NCI-H748 treated with DMSO at 0.1 percent for 48 hours (cell line): ENCODE measurements at regions not wholly inside any gene's neighbourhood (a gene's known extent, or its start where the extent isn't known, plus 50 kb on each side); places are given as distances from the start of the nearest gene placed in this dataset.
A peak's percentile ranks its signal among the peaks of the same experiment; 100 is the strongest.

Experiments
- DNase-seq: peaks from one replicate; lab custom pipeline; 2025; lab: John Stamatoyannopoulos, UW

DNA sequence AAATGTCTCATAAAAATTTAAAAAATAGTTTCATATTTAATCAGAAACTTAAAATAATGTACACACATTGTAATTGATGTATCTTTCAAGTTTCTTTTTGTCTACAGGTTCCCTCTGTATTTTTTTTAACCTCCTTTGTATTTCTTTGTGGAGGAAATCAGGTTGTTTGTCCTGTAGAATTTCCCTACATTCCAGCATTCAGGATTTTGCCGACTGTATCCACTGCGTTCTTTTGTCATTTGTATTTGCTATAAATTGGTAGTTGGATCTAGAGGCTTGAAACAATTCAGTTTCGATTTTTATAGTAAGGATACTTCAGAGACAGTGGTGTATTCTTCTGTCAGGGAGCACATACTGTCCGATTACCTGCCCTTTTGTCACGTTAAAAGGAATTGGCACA, 367.2 kb downstream of the SOX2 start:
- DNase-seq = no peak

- no peak for DNase-seq
These were observed 369.4 kb downstream of the SOX2 start for GRCh38 chr3:182081096-182081495.

DNA sequence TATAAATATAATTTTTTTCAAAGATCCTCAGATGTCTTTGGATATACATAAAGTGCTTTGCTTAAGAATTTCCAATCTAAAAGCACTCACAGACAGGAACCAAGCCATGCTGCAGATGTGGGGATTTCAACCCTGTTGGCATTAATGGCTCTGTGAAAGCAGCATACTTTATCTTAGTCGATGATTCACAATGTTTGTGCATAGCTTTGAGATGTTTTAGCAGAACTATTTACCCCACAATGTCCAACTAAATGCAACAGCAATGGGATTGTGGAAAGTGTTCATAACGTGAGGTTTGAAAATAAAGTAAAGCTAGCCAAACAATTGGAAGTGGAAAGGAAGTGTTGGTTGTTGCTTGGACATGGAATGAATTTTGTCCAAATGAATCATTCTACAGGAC, 371.4 kb downstream of the SOX2 start:
- DNase-seq = no peak

DNA sequence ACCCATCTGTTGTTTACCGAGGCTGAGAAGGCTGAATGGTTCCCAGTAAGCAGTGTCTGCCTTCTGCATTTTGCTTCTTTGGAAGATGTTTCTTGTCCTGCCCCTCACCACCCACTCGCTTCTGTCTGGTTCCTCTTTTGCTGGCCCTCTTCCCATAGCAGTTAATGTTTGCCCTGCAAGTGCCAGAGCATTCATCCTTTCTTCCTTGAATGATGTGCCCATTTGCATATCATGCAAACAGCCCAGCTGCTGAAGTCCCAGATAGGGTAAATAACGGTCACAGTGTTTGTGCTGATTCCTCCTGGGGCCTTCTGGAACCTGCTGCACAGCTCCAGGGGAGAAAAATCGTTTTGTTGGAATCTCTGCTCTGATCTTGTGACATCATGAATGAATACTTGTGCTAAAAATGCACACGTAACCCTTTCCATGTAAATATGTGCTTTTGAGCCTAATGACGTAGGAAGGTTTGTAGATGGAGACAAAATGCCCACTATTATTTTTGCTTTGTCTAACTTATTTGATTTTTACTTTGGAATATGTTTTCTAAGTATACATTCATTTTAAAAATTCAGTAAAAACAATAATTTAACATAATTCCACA, 381.0 kb downstream of the SOX2 start:
- DNase-seq = no peak

GRCh38 chr3:182094321-182094720, 382.6 kb downstream of the SOX2 start:
- DNase-seq = no peak

- DNase-seq = no peak
These were observed 393.2 kb downstream of the SOX2 start for GRCh38 chr3:182104881-182105280.

DNA sequence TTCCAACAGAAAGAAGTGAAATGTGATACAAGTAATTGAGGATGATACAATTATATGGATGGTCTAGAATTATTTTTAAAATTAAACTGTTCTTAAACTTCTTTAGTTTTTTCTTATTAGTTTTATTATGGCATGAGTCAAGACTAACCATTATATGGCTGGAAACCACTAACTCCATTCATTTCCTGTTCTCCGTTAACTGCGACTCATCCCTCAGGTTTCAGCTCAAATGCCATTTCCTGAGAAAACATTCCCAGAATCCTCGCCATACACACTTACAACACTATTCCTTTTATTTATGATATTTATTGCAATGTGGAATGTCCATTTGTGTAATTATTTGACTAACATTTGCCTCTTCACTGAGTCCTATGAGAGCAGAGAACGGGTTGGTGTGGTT, 394.1 kb downstream of the SOX2 start:
- no peak for DNase-seq

DNA sequence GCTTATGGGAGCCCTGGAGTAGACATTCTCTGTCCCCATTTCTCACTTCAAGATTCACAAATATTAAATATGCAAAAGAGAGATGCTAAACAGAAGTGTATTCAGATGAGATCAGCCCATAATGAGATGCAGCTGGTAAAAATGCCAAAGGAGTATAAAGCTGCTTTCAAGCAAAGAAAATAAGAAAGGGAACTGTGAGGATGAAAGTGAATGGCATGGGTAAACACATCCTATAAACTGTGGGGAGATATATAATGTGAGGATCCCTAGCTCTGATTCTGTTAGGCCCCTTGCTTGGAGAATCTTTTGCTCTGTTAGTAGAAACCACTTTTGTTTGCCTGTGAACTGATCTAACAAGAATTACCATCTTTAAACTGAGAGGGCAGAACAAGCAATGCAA, 396.6 kb downstream of the SOX2 start:
- no peak for DNase-seq

DNA sequence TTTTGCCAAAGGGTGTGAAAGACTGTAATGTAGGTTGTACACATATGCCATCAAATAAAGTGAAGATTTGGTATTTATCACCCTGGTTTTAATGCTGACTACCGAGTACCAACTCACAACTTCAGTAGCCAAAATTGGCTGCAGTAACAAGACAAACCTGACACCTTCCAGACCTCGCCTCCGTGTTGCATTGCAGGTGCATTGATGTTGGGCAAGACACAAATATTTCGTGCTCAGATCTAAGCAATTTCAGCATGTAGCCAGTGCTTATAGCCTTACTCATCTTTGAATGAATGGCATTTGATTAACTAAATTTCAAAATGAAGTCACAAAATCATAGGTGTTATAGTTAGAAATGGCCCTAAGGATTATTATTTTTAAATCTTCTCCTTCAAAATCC, 400.2 kb downstream of the SOX2 start:
- no peak for DNase-seq

GRCh38 chr3:182115328-182116015, 403.7 kb downstream of the SOX2 start:
- DNase-seq = no peak

DNA sequence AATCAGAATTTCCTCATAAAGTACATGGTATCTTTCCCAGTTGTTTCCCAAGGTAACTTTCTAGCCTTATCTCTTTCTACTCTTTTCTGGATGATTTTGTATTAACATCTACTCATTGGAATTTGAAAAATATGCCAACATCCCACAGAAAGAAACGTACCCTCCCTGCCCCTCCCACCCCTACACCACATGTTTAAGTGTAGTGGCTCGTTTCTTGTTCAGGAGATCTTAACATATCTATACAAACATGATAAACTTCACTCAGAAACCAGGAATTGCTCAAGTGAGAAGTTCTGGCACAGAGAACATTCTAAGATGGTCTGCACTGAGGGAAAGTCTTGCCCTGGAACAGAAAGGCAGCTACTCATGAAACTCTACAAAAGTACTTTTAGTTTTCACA, 404.7 kb downstream of the SOX2 start:
- no peak for DNase-seq

- DNase-seq = no peak
These were observed 405.4 kb downstream of the SOX2 start for GRCh38 chr3:182117131-182117530.

GRCh38 chr3:182117583-182117982, 405.9 kb downstream of the SOX2 start:
- peak; percentile 15 for DNase-seq

DNA sequence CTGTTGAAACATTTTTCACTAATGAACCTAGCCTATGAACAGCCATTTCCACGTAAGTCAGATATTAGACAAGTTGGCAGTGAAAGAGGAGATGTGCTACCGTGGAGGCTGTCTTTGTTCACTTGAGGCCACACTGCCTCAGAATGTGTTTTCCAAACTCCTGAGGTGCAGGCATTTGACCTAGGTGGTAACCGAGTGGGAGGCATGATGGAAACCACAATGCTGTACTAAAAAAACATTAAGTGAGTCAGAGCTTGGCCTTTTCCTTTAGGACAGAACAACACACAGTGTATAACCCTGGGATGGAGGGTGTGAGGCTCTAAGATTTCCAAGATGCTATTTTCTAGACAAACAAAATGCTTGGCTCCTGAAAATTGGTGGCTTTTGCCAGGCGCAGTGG, 406.3 kb downstream of the SOX2 start:
- no peak for DNase-seq

DNA sequence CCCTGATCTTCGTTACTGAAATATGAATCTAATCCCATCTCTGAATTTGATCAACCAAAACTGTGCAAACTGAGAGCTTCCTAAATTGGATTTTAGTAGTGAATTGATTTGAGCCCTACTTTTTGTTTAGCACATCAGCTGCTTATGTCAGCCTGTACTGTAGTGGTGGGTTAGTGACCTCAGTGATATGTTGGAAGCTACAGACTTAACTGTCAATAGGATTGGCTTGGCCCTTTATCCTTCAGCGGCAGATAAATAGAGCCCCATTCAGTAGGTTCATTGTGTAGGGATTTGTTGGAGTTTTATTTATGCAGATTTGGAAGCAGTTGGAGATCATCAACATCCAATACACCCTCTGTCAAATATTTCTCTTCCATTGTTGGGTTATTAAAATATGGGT, 409.7 kb downstream of the SOX2 start:
- no peak for DNase-seq

DNA sequence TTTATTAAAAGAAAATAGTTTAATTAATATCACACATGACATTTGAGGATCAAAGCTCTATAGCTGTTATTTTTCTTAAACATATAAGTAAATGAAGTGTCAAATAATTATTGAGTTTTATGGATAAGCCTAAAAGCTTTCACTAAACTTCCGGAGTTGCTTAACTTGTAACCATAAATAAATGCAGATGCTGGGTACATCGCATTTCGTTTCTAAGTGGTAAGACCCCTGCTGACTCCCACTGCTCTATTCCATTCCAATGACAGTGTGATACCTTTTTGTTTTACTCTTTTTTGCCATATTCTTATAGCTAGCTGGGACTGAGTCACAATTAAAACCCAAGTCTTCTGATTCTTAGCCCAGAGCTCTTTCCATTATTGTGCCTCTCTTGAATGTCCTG, 411.1 kb downstream of the SOX2 start:
- no peak for DNase-seq

GRCh38 chr3:182124187-182124586, 412.5 kb downstream of the SOX2 start:
- DNase-seq = no peak

- no peak for DNase-seq
These were observed 413.0 kb downstream of the SOX2 start for GRCh38 chr3:182124716-182125115.

GRCh38 chr3:182129740-182130139, 418.0 kb downstream of the SOX2 start:
- no peak for DNase-seq

DNA sequence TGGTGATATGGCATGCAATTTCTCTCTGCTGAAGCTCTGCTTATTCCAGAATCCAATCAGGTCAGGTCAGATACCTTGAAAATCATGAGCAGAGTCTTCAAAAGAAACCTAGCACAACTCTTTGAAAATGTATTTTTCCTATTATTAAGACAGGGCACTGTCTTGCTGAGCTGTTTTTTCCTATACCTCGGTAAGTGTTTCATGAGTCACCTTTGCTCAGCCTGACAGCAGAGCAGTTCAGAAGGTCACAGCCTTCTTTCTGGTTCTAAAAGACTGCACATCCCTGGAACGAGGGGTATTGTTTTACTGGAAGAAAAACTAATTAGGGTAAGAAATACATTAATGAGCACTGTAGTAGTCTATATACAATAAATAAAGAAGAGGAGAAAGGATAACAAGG, 422.0 kb downstream of the SOX2 start:
- DNase-seq = no peak

- no peak for DNase-seq
These were observed 423.3 kb downstream of the SOX2 start for GRCh38 chr3:182135056-182135455.

DNA sequence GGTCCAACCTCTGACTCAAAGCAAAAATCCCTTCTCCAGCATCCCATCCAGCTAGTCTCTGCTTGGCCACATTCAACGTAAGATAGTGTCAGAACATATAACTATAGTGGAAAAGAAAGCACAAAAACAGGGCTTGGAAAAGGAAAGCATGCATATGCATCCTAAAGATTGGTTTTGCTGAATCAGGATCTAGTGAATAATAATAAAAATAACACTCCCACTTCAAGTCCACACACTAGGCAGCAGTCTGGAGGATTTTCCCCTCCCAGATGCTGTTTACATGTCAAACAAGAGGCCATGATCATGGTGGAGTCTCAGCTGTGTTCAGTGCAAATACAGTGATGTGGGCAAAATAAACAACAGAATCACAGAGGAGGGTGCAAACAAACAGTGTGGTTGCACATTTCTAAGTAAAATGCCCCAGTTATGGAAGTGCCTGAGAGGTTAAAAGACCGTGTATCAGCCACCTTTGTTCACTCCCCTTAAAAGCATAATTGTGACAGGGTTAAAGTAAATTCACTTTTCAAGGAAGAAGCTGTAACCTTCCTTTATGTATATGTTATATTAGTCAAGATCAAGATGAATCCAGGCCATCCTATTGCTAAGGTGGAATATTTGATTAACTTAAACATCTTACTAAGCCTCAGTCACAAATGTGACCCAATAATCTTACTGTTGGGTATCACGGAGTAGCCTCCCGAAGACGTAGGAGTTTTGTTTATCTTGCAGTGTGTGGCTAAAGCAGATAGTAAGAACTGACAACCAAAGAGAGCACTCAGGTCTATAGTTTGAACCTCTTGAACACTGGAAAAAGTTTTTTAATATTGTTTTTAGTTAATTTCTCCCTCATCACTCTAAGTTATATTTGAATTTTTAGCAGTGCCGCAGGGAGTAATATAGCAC, 424.5 kb downstream of the SOX2 start:
- DNase-seq = peak; percentile 44

DNA sequence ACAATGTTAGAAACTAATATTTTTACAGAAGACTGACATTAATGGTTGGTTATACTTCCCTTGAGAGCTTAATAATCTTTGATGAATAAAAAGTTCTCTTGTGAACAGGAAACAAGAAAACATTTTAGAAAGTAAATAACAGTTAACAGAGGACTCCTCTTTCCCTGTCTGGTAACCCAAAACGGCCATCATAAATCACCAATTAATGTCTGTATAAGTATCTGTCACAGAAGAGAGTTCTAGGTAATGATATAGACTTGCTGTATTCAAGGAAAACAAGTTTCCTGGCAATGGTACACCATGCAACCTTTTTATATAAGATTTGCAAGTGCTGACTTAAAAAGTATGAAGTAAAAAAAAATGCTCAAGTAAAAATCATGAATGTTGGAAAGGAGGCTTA, 426.7 kb downstream of the SOX2 start:
- DNase-seq = no peak
